AG08395 (cell line): ENCODE measurements at regions not wholly inside any gene's neighbourhood (a gene's known extent, or its start where the extent isn't known, plus 50 kb on each side); places are given as distances from the start of the nearest gene placed in this dataset.
"Not testable (repeated sequence)": the region's sequence is repeated elsewhere in the genome, so short reads cannot be mapped to it uniquely, and the experiment has no call there.

Experiments
- DNase-seq: peaks from one replicate; pipeline ENCODE4 v3.0.0; 2012; ENCODE audit warnings: mixed read lengths, low spot score

DNA sequence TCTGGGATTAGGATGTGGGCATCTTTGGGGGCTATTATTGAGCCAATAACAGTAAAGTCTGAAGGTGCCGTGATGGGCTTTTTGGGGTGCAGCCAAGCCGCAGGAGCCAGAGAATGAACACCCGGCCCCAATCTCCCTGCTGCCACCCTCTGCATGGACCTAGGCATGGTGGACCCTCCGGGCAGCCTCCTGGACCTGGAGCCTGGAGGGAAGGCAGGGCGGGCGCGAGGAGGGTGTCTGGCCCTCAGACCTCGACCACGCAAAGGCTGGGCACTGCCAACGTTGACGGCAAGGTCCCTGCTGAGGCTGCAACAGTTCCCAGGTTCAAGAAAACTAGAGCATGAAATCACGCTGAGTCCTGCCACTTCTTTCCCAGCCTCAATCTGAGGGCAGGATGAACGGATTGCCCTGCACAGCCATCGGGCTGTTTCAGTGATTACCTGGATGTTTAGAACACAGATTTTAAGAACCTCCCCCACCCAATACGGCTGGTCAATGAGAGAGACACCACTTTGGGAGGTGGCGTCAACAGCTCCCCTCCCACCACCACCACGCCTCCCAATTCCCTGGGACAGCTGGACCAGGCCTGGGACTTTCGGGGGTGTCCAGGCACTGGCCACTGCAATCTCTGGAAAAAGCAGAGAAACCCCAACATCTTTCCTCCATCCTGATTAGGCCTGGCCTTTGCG is 147.4 kb downstream of the NPIPB11 start:
- DNase-seq, result not testable (repeated sequence)

DNA sequence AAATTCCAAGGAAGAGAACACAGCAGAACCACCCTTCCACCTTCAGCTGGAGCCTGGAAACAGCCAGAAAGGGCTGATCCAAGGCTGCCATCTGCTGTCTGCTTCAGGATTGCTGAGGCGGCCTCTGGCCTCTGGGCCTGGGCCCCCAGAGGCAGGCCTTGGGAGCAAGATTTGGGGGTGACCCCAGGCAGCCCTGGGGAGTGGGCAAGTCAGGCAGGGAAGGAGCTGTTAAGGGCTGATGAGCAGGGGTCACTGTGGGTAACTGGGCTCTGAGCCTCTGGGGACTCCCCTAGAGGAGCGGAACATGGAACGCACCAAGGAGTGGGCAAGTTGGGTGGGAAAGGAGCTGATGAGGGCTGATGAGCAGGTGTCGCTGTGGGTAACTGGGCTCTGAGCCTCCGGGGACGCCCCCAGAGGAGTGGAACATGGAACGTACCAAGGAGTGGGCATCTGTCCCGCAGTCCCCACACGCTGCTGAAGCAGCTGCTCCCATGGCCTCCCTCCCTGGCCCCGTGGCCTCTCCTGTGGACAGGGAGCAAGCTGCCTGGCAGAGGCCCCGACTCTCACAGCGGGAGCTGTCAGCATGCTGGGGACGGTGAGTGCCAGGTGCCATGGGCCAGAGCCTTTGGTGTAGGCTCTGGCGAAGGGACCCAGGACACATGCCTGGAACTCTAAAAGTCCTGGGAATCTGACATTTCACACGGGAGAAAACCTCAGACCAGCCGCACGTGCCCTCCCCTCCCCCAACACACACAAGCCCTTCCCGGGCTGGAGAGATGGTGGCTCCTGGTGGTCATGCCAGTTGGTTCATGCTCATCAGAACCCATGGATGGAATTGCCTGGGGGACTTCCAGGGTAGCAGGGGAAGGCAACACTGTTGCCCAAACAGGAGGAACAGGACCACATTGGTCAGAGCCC is 148.8 kb downstream of the NPIPB11 start:
- DNase-seq, result not testable (repeated sequence)

DNA sequence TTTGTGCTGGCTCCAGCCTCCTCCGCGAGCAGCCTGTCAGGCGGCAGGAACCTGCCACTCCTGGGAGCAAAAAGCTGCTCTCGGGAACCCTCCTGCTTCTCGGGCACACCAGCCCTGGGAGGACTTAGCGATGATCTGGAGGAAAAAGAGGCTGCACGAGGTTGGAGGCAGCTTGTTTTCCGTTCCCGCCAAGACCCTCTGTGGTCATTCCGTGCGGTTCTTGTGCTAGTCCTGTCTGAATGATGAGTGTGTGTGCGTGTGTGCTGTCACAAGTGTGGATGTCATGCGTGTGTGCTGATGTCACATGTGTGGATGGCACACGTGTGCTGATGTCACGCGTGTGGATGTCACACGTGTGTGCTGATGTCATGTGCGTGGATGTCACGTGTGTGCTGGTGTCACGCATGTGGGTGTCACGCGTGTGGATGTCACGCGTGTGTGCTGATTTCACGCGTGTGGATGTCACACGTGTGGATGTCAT is 150.0 kb downstream of the NPIPB11 start:
- no peak for DNase-seq

DNA sequence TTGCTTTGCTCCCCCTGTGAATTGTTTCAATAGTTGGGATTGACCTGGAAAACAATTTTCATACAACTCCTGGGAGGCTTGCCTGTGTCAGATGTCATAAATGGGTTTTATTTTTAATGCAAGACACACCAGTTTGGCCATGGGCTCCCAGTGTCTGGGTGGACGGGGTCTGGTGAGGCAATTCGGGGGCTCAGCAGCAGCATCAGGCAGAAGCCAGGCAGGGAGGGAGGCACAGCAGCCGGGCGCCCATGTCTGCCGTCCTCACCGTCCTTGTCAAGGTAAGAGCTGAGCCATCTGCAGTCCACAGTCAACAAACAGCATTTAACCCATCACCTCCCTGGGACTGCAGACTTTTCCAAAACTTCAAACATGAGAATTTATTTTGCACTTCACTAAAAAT is 150.6 kb downstream of the NPIPB11 start:
- DNase-seq, result not testable (repeated sequence)

DNA sequence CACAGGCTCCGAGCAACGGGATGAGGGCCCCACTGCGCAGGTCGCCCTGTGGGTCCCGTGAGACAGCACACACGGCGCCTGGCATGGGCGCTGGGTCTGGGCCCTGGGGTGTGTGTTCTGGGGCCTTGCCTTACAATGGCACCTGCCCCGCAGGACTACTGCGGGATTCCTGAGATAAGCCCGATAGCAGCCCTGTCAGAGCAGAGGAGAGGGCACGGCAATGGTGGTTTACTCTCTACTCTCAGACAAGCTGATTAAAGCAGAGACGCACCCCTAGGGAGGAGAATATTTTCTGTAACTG is 151.1 kb downstream of the NPIPB11 start:
- DNase-seq, result not testable (repeated sequence)

DNA sequence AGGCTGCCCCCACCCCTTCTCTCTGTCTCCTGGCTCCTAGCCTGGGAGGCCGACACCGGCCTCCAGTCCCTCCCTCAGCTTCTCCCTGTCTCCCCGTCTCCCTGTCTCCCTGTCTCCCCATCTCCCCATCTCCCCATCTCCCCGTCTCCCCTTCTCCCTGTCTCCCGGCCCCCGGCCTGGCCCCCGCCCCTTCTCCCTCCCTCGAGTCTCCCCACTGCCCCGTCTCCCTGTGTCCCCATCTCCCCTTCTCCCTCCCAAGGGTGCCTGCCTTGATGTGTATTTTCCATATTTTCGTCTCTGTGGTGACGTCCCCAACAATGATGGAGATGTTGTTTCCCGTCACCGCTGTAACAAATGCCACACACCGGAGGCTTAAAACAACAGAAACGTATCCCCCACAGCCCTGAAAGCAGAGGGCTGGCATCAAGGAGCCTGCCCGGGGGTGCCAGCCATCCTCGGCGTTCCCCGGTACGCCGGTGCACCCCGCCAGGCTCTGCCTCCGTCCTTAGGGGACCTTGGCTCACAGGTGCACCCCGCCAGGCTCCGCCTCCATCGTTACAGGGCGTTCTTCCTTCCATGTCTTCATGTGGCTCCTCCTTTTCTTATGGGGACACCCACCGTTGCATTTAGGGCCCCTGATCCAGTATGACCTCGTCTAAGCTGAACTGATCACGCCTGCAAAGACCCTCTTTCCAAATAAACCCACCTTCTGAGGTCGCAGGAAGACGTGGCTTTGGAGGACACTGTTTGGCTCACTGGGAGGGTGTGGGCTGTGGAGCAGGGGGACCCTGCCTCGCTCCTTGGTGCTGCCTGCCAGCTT is 151.6 kb downstream of the NPIPB11 start:
- DNase-seq, result no peak

DNA sequence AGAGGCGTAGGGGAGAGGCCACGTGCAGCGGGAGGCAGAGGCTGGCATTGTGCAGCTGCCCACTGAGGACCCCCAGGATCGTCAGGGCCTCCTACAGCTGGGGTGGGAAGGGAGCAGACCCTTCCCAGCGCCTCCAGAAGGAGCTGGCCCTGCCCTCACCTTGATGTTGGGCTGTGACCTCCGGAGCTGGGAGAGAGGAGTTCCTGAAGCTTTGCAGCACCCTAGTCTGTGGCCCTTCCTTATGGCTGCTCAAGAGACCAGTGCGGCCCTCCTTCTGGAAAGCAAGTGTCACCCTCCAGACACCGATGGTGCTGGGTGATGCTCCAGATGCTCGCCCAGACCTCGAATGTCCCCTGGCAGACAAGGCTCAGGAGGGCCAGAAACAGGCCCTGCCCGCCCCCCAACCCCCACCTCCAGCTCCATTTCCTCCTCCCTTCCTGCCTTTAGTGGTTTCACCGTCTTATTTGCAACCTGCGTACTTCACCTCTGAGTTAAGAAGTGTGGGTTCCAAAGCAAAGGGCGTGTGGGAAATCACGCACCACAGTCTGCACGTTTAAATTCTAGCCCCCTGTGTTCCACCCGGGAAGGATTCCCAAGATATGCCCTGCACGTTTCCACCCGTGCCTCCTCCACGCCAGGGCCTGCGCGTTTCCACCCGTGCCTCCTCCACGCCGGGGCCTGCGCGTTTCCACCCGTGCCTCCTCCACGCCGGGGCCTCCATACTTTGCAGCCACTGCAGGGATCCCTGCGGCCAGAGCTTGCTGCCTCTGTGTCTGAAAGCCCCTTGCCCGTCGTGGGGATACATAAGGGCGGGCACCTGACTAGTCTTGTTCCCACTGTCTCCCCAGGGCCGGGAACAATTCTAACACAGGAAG is 152.6 kb downstream of the NPIPB11 start:
- DNase-seq, result not testable (repeated sequence)

DNA sequence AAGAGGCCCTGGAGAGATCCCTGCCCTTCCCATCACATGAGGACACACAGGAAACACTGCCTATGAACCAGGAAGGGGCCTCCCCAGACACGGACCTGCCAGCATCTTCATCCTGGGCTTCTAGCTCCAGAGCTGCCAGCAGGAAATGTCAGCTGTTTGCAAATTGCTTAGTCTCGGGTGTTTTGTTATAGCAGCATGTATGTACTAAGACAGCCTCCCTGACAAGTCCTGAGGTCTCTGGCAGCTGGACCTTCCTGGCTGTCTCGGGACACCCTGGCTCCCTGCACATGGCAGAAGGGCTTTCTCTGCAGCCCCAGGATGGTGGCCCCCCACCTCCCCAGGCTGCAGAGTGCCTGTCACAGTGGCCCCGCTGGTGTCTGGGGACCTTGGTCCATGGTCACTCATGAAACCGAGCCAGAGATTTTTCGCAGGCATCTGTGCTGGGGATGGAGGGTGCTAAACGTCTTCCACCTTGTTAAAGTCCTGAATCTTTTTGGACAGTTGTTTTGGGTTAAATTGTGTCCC is 153.4 kb downstream of the NPIPB11 start:
- DNase-seq, result not testable (repeated sequence)

DNA sequence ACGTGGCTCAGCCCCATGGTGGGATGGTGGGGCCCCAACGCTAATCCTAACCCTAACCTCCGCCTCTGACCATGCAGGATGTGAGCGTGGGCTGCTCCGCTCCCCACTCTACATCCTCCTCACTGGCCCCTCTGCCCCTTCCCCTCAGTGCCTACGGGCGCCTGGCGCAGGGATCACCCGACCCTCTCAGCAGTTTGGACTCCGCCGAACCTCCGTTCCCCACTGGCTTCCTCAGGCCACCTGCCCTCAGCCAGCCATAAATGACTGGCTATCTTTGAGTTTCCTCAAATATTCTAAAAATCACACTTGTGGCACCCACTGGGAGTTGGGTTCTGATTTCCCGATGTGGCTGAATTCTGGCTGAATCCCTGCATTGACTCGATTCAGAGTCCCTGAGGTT is 154.2 kb downstream of the NPIPB11 start:
- DNase-seq, result not testable (repeated sequence)

DNA sequence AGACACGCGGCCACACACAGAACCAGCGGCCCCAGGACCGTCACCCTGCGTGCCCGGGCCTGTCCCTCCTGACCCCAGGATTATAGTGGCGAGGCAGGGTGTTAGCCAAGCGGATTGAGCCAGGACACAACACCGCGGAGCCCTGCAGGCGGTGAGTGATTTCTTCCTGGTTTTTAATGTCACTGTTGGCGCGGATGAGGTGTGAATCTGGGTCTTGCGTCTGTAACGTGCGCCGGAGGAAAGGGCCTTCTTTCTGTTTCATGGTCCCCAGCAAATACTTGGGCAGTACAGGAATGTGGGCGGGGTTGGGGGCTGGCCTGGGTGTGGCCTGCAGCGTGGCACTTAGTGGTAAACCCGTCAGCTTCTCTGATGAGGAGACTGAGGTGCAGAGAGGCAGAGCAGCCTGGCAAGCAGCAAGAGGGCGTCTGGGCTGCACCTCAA is 154.9 kb downstream of the NPIPB11 start:
- not testable (repeated sequence) for DNase-seq

DNA sequence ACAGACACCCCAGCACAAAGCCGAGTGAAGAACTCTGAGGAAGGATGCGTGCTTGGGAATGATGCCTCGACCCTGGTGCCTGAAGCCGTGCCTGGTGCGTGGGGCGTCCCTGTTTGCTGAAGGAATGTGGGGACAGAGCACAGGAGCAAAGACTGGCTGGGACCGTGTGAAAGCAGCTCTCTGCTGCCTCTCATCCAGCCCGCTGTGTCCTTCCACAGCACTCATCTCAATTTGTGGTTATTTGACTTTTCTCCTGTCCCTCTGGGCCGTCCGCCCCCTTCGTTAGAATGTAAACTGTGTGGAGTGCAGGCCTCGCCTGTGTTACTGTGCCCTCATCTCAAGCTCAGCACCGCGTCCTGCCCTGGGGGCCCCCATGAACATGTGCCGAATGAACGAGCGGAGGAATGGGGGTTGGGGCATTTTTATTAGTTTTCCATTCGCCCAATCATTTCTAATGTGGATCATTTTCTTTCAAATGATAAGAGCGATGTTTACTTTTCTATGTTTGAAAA is 155.5 kb downstream of the NPIPB11 start:
- not testable (repeated sequence) for DNase-seq

DNA sequence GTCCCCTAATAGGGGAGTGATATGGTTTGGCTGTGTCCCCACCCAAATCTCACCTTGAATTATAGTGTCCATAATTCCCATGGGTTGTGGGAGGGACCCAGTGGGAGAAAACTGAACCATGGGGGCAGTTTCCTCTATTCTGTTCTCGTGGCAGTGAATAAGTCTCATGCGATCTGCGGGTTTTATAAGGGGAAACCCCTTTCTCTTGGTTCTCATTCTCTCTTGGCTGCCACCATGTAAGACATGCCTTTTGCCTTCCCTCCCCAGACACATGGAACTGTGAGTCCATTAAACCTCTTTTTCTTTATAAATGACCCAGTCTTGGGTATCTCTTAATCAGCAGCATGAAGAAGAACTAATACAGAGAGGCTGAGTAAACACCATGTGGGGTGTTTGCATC is 156.0 kb downstream of the NPIPB11 start:
- not testable (repeated sequence) for DNase-seq

DNA sequence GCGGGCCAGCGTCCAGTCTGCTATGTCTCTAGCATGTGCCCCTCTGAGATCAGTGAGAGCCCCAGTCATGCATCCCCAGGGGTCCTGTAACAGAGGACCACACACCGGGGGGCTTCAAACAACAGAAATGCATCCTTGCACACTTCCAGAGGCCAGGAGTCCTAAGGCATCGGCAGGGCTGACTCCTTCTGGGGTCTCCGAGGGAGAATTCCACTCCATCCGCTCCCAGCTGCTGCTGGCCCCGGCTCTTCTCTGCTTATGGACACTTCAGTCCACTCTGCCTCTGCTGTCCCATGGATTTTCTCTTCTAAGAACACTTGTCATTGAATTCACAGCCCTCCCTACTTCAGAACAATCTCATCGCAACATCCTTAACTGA is 157.6 kb downstream of the NPIPB11 start:
- not testable (repeated sequence) for DNase-seq

DNA sequence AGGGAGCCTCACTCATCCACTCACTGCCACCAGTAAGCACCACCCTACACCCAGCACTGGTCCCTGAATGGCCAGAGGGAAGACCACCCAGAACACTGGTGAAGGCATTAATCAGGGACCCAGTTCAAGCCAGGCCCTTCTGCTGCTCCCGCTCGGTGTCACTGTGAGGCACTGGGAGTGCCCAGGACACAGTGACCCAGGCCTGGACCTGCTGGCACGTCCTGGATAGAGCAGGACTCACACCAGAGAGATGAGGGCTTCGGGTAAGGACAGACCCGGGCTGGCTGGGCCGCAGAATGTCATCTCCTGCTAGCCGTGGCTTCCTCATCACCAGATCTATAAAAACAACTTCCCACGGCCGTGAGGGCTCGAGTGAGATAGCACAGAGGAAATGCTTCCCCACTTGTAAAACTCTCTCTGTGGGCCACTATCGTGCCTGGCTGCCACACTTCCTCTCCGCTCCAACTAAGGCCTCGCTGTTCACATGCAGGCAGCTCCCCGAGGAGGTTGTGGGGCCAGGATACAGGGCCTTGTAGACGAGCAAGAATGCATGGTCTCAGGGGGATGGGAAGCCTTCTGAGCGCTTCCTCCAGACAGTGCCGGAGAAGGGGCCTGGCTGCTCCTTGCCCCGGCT is 158.1 kb downstream of the NPIPB11 start:
- DNase-seq, result not testable (repeated sequence)

DNA sequence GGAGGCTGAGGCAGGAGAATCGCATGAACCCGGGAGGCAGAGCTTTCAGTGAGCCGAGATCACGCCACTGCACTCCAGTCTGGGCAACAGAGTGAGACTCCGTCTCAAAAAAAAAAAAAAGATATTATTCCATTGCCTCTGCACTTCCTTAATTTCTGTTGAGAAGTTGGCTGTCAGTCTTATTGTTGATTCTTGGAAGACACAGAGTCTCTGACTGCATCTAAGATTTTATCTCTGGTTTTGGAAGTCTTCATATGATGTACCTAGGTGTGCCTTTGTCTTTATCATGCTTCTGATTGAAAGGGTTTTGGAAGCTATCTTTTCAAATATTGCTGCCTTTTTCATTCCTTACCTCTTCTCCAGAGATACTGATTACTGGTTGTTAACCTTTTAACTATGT is 160.4 kb downstream of the NPIPB11 start:
- DNase-seq, result not testable (repeated sequence)

DNA sequence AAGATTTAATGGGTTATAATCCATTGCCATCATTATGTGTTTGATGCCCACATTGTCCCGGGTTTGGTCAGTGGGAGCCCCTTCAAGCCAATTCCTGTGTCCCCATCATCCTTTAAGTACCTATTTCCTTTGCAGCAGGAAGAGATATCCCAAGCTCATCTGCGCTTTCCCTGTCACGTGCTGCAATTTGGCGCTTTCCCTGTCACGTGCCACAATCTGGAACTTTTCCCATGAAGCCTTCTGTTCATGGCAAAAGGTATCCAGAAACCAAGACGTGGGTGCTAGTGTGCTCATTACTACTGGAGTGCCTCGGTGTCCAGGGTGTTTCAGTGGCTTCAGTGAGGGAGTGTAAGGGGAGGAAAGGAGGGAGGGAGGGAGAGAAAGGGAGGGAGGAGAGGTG is 168.5 kb downstream of the NPIPB11 start:
- no peak for DNase-seq

DNA sequence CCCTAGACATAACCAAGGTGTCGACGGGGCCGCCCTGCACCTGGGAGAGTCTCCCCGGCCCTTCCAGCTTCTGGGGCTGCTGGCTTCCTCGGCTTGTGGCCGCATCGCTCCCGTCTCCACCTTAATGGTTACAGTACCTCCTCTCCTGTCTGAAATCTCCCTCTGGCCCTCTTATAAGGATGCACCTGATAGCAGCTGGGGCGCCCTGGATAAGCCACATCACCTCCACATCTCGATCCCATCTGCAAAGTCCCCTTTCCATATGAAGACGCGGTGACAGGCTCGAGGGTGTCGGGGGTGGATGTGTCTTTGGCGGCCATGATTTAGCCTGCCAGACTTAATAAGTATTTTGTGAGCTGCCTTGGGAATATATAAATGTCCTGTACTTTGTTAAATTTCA is 169.0 kb downstream of the NPIPB11 start:
- DNase-seq, result not testable (repeated sequence)

DNA sequence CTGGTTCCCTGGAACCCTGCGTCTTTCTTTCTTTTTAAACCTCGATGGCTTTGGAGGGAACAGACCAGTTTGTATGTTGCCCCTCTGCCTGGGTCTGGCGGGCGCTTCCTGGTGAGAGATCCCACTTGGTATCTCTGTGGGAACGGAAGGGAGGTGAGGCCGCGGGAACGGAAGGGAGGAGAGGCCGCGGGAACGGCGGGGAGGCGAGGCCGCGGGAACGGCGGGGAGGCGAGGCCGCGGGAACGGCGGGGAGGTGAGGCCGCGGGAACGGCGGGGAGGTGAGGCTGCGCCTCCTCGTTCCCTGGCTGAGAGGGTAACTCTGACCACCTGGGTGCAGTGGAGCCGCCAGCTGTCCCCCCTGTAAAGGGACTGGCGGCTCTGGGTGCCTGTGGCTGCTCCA is 169.5 kb downstream of the NPIPB11 start:
- not testable (repeated sequence) for DNase-seq

DNA sequence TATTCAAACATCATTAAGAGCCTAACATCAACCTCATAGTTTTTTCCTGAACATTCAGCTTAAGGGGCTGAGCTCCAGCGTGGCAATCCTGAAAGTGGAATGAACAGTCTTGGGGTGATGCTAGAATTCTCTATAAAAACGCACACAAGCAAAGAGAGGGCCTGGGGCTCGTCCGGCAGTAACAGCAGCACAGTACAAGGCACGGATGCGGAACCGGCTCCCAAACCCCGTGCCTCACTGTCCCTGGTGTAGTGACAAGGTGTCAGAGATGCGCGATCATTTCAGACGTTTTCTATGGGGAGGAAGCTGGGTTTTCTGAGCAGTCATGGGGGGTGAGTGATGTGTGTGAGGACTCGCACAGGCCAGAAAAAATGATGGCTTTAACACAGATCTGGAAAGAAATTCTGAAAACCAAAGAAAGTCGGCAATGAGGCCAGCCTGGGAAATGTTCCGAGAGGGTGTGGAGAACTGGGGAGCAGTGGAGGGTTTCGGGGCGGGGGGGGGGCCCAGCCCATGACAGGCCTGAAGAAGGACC is 170.6 kb downstream of the NPIPB11 start:
- DNase-seq, result not testable (repeated sequence)
